GM04504 (cell line): ENCODE measurements at regions not wholly inside any gene's neighbourhood (a gene's known extent, or its start where the extent isn't known, plus 50 kb on each side); places are given as distances from the start of the nearest gene placed in this dataset.

ENCODE experiments used
- DNase-seq: peaks from one replicate; pipeline ENCODE4 v3.0.0-alpha.2; 2012; ENCODE audit warnings: low read depth

DNA sequence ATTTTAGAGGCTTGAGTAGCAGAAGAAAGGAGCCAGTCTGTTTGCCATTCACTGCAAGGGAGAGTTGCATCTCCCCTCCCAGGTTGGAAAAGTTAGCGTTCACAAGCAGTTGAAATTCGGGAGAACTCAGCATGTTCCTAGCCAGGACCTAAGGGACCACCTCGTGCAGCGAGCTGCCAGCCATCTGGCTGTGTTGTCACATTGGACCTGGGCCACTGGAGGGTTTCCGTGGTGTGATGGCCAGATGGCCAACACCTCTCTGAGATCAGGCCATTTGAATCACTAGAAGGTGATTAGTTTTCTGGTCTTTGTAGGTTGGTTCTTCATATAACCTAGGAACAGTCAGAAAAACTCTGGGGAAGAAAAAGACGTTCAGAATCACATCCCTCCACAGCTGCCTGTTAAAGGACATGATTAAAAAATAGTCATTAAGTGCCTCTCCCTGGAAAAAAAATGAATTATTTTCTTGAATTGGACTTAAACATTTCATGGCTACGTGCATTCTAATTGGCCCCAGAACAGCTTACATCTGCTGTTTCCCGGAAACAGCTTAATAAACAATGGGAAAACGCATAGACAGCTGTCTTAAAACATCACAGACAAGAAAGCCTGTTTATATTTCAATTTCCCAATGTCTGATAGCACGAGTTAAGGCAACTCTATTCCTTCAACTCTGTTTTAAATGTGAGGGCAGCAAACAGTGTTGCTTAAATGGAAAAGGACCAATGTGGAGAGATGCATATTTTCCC lies 303.9 kb downstream of the TENT4A start:
- no peak for DNase-seq

DNA sequence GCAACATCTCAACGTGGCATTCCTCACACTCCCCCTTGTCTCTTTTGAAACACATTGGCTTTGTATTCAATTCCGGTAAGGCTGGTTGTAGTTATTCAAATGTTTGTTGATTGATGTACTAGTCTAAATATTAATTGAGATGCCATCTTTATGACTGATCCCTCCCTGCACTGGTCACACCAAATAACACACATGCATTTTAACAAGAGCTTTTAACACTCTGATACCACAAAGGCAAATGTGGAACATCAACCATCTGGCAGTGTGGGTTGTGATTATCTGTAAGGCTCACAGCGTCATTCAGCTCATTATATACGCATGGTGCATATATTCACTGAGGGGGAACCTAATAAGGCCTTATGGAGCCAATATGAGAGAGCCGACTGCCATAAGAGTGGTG lies 305.0 kb downstream of the TENT4A start:
- no peak for DNase-seq

DNA sequence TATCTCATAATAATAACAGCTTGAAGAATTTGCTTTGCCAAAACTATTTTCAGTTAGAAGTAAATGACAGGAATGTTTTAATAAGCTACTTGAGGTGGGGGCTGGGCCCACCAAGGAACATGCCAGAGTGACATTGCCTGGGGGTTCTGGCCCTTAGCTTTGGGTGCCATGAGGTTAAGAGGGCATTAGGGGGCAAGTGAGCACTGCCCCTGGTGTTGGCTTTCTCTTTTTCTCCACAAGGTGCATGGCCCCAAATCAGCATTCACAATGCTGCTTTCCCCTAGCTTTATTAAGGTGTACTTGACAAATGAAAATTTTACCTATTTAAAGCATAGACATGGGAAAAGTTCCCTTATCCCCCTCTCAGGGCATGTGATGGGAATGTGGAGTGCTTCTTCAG lies 305.4 kb downstream of the TENT4A start:
- DNase-seq, result no peak

DNA sequence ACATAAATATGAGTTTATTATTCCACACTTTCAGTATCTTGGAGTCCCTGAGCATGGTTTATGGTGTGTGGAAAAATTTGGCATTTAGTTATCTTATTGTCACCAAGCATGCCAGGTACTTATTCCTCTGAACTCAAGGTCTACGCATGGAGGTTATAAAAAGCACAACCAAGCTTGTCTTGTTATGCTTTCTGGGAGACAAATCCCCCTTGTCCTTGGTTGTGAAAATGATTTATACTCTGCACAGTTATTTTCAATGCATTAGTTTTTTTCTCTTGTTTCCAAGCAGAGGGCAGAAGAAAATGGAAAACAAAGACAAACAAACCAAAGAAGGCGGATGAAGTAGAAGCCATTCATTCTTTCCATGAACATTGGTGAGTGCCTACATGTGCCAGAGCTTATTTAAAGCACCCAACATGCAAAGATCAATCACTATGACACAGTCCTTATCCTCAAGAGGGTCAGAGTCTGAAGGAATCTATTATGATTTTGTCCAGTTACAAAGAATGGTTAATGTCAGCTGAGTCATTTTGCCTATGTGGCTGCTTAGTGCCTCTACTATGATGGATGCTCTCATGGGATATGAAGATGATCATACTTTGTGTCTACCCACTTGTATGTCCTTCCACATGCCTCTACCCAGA lies 323.1 kb downstream of the TENT4A start:
- no peak for DNase-seq

DNA sequence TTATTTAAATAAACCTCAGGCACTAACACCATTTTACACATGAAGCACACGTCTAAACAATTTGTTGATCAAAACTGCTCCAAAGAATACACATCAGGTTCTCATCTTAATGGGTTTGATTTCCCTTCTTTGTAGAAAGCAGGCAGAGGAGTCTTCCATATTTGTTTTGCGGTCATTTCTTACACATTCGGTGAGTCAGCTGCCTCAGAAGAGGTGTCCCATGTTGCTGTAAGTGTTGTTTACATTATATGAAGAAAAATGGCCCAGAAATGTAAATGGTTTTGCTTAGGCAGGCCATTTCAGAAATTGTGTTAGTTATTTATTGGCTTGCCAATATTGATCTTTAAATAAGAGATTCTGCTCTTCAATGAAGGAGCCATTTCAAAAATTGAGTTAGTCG lies 325.8 kb downstream of the TENT4A start:
- DNase-seq, result no peak

DNA sequence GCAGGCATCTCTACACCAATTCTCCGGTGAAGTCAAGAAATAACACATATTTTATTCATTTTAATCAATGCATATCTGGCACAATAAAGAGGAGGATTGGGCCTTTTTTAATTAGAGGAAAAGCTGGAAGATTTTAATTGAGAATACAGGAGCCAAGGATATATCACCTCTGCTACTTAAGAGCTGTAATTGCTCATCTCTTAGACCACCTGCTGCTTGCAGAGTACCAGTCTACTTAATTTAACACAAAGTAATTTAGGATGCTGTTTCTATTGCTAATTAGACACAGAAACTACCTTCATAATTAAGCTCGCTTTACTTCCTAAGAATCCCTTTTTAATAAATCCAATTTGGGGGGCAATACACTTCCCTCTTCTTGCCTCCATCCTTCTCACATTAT lies 326.9 kb downstream of the TENT4A start:
- no peak for DNase-seq

DNA sequence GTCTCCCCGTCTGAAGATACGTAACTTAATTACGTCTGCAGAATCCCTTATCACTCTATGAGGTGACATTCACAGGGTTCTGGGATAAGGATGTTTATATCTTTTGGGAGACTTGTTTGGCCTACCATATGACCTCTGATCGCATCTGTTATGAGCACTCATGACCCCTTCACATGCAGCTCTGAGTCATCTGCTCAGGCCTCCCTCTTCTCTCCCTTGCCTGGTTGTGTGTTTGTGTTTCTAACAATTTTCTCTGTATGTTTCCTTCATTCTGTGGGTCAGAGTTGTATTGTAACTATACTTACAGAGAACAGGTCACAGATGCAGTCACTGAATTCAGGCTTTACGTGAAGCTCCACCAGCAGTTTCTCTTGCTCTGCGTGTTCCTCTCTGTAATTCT lies 330.6 kb downstream of the TENT4A start:
- DNase-seq, result no peak

DNA sequence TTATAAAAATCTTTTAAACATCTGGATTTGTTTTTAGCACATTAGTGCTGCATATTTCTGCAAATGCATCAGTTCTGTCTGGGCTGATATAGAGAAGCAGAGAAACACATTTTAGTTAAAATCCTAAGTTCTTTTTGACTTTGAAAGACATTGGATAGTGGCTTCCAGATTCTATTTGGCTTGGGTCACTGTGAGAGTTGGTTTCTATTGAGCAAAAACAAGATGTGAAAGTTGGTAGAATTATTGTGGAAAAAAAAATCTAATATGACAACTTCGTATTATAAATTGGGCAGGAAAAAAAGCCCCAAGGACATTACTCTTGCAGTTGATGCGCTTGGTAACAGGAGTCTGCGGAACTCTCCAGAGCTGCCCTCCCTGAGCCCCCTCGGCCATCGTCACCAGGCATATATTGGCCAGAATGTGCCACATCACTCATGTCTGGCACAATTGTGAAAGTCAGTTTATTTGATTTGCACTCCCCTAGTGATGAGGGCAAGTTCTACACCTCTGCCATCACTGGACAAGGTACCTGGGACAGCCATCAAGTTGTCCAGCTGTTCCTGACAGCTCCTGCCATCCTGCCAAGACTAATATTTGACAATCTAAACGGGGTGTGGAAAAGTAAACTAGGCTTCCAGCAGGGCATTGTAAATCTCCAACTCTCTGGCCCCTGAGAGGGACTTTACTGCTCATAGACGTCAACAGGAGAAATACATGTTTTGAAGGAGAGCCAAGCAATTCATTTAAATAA lies 334.5 kb downstream of the TENT4A start:
- no peak for DNase-seq

DNA sequence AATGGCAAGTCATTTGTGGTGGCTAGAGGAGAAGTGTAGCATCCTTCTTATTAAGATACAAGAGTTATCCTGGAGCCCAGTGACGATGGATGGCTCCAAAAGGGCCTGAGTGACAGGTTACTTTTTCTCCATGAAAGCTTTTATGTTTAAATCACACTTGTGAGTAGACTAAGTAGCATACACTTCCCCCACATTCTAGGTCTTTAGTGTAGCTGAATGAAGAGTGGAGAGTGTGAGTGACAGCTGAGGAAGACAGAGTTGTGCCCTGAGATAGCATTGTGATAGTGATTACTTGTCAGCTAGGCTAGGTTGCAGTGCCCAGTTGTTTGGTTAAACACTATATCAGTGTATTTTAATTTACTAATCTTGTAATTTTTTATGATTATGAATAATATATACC lies 337.8 kb downstream of the TENT4A start:
- no peak for DNase-seq

DNA sequence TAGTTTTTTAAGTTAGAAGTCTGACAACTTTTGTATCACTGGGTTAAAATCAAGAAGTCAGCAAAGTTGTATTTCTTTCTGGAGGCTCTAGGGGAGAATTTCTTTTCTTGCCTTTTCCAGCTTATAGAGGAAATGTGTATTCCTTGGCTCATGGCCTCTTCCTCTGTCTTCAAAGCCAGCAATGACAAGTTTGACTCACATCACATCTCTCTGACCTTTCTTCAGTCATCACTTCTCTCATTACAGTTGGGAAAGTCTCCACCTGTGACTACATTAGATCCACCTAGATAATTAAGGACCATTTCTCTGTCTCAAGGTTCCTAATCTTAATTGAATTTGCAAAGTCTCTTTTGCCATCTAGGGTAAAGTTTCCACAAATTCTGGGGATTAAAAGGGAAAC lies 339.9 kb downstream of the TENT4A start:
- DNase-seq, result no peak

DNA sequence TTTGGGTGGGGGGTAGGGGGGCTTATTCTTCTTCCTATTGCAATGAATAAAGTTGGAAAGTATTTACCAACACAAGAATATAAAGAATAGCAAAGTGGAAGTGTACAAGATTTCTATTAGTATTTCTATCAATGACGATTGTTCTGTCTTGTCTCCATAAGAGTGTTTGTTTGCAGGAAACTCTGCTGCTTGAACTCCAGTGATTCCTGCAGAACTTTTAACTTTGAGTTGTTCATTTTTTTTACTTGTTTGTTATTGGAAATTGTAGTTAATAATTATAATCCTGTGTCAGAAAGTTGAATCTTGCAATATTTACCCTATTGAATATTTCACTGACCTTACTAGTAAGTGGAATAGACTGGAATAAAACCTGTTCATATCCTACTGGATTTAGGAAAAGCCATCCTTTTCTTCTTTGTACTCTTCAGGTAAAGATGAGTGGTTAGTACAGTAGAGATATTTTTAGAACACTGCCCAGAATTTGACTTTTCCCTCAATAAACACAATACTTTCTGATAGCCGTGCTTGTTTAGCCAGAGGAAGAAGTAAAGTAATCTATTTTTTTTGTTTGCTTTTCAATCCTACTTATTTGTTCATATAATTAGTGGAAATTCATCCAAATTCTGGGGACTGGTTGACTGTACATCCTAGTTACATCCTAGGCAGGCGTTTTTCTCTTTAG lies 340.4 kb downstream of the TENT4A start:
- DNase-seq, result no peak

DNA sequence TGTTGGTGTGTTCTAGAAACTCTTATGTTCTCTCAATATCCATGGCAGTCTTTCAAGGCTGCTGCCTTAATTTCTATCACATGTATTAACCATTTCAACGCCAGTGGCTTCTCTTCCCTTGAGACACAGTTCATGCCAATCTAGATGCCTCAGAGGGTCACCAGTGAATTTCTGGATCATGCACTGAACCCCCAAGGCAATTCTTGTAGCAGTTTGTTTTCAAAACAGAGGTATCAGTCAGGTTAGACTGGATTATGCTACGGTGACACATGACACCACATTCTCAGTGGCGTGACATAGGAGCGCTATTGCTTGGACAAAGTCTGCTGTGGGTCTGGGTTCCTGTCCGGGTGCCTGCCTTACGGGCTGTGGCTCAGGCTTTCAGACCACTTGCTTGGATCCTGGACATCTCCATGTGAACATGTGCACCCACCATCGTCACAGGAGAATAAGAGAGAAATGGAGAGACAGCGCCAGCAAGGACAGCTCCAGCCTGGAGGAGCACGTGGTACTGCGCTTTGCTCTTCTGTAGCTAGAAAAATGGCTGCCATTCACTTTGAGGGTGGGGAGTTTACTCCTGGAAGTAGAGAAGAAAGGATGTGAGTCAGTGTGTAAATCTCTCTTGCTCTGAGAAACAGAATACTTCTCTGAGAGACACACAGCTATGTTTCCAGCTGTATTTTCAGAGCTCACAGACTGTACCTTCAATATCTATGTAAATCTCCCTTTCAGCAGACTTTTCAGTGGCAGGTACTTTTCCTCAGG lies 329.3 kb upstream of the ADCY2 start:
- no peak for DNase-seq

DNA sequence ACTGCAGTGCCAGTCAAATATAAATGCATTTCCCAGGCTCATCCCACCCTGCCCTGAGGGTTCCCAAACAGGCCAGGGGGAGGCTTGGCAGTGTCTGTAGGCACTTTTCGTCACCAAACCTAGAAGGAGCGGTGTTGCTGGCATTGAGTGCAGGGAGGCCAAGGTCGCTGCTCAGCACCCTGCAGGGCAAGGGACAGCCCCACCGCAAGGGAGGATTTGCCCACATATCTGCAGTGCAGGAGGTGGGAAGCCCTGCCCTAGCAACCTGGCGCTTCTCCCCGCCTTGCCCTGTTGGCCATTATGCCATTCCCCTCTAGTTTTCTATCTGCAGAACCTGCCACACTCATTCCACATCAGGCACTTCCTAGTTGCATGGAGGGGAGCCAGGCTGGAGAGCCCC lies 327.8 kb upstream of the ADCY2 start:
- no peak for DNase-seq

DNA sequence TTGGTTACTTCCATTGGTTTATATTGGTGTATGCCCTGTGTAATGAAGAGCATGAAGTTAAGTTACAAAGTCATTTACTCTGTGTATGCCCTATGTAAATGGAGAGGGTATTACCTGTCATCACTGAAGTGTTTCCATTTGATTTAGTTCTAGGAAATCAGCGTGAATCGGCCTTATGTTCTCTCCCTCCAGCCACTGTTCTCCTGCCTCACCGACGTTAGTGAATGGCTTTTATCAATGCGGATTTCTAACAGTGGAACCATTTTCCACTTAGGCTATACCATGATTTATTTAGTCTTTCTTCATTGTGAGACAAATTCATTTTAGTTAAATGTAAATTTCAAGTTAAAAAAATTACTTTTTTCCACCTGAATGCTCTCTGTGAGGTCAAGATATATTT lies 327.0 kb upstream of the ADCY2 start:
- DNase-seq, result no peak

DNA sequence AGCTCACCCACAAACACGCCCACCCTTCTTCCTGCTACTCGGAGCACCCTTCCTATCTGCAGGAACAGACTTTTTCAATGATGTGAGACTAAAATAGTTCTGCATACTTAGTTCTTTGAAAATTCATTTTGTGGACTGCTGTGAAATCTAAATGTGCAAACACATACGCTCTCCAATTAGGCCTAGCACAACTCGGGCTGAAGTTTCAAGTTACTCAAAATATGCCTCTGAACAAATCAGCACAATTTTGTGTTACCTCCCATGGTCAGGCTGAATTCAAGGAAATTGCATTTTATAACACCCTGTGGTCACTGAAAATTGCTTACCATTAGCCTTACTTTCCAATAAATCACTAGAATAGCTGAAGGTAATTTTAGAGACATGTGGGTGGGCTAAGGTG lies 323.8 kb upstream of the ADCY2 start:
- DNase-seq, result no peak

DNA sequence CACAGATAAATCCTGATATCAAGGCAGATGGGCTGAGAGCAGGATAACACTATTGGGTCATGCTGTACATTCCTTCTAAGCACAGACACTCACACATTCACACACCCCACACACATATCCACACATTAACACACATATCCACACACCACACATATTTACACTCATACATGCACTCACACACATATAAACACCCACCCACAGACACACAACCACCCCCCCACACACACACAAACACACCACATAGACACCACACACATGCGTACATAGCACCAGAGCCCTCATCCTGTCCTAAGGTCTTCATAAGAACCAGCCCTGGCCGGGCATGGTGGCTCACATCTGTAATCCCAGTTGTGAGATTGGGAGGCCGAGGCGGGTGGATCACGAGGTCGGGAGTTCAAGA lies 322.3 kb upstream of the ADCY2 start:
- DNase-seq, result no peak

DNA sequence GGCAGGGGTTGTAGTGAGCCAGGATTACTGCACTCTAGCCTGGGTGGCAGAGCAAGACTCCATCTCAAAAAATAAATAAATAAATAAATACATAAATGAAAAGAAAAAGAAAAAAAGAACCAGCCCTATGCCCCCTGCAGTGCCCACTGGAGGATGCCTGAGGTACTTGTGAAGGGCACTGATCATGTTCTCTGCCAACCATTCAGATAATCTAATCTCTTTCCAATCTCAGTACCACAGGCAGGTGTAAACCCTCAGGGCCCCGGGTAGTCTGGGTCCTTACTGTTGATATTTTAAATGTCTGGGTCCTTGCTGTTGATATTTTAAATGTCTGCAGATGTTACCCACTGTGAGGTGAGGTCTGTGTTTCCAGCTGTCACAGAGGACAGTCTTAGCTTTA lies 321.8 kb upstream of the ADCY2 start:
- no peak for DNase-seq

DNA sequence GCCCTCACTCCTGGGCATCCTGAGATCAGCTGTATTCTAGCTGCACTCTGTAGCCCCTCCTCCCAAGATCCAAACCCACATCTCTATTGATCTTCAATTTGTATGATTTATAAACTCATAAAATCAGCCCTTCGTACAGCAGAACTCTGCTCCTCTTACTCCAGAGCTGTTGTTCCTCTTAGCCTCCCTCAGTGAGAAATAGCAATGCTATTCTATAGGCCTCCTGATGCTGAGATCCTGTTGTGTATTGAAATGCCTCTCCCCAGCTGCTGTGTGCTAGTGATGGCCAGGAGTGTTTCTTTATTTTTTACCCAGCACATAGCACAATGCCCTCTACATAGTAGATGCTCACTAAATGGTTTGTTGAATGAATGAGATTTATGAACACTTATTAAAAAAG lies 320.5 kb upstream of the ADCY2 start:
- no peak for DNase-seq

DNA sequence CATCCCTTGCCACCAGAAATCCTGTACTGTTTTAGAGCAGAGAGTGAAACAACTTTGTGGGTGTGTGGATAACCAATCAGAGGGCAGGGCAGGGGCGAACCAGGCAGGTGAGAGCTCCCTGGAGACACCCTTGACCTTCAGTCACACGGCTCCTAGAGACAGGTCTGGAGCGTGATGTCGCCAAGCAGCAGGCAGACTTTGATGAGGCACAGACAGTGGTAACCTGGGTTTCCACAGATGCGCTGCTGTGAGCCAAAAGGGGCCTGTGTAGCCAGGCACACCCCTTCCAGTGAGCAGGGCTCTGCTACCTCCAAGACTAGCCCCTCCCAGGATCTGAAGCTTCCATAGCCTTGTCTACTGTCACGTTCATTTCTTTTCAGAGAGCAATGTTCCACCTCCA lies 317.8 kb upstream of the ADCY2 start:
- DNase-seq, result no peak

DNA sequence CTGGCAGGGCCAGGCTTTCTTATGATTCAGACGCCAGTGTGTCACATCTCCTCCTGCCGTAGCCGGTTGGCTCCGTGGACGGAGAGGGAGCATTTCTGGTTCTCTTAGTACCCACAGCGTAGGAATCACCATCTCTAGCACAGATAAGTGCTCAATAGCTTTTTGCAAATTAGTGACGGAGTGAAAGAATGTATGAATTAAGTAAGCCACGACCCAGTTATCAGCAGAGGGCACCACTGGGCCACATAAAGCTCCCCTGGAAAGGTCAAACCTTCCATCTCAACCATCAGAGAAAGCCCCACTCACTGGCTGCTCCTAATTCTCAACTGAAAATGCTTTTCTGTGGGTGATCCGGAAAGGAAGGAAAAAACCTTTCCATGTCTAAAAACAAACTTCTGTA lies 317.0 kb upstream of the ADCY2 start:
- no peak for DNase-seq

DNA sequence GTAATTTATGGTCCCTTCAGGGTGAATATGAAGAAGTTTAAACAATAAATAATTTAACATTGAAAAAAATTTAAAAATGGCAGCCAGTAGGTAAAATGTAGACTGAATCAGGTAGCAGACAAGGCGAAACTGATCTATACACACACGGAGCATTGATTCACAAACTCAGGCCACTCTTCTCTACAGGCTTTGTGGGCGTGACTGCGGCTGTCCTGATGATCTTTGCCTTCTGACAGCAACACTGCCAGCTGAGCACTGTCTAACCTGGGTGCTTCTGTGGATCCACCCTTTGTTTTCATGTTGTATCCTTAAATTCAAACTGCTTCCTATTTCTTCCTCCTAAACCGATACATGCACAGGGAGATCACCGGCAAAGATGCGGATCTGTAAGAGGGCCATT lies 315.4 kb upstream of the ADCY2 start:
- DNase-seq, result no peak

DNA sequence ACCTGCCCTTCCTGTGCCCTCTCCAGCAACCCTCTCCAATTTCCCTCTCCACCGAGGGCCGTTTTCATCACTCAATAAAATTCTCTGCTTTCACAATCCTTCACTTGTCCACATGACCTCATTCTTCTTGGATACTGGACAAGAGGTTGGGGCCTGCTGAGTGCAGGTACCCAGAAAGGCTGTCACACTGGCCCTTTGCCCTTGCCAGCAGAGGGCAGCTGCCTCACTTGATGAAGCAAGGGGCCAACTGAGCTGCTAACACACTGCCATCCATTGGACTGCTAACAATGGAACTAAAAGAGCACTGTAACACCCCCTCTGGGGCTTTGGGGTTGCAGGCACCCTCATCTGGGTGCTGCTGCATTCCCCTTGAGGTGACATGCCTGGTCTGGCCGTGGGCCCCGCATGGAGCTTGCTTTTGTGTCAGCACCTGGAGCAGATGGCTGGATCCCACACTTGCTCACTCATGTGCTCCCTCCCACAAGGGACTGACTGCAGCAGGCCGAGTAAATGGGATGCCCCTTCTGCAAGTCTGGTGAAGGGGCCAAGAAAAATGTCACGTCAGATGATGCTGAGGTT lies 308.1 kb upstream of the ADCY2 start:
- DNase-seq, result no peak
